Panc1 (cell line): ENCODE measurements at regions not wholly inside any gene's neighbourhood (a gene's known extent, or its start where the extent isn't known, plus 50 kb on each side); places are given as distances from the start of the nearest gene placed in this dataset.

Experiments
- CTCF ChIP-seq: fragments of 450-650 bp; IDR thresholded peaks from 2 replicates; pipeline ENCODE4 v1.5.1; 2017; ENCODE audit warnings: mild to moderate bottlenecking
- POLR2AphosphoS5 ChIP-seq: IDR thresholded peaks from 2 replicates; pipeline ENCODE4 v1.6.1; 2012; ENCODE audit warnings: mild to moderate bottlenecking, low read depth, low read length, moderate library complexity

- no peak for TF ChIP-seq POLR2AphosphoS5
- TF ChIP-seq CTCF: no peak
Observed at GRCh38 chr10:31098046-31098445, 66.4 kb upstream of the ZNF438 start.
